Fibroblast of the aortic adventitia (primary cell): ENCODE measurements at regions not wholly inside any gene's neighbourhood (a gene's known extent, or its start where the extent isn't known, plus 50 kb on each side); places are given as distances from the start of the nearest gene placed in this dataset.
A peak's percentile ranks its signal among the peaks of the same experiment; 100 is the strongest.

Experiments
- DNase-seq: peaks from one replicate; pipeline ENCODE4 v3.0.0-alpha.2; 2010; ENCODE audit warnings: low read depth
- H3K4me3 ChIP-seq: 2 replicates; pipeline ENCODE4 v1.5.1; 2011; ENCODE audit warnings: low read depth, mild to moderate bottlenecking, control low read depth, low read length, moderate library complexity
- TF ChIP-seq, protein P1 (sequence below): IDR thresholded peaks from 2 replicates; pipeline ENCODE4 v1.5.1; 2011; ENCODE audit warnings: mild to moderate bottlenecking, low read length, control low read depth, inconsistent platforms; ENCODE audit not compliant: insufficient read depth

- no peak overlapping the region for H3K4me3 ChIP-seq
- TF ChIP-seq, protein P1, sequence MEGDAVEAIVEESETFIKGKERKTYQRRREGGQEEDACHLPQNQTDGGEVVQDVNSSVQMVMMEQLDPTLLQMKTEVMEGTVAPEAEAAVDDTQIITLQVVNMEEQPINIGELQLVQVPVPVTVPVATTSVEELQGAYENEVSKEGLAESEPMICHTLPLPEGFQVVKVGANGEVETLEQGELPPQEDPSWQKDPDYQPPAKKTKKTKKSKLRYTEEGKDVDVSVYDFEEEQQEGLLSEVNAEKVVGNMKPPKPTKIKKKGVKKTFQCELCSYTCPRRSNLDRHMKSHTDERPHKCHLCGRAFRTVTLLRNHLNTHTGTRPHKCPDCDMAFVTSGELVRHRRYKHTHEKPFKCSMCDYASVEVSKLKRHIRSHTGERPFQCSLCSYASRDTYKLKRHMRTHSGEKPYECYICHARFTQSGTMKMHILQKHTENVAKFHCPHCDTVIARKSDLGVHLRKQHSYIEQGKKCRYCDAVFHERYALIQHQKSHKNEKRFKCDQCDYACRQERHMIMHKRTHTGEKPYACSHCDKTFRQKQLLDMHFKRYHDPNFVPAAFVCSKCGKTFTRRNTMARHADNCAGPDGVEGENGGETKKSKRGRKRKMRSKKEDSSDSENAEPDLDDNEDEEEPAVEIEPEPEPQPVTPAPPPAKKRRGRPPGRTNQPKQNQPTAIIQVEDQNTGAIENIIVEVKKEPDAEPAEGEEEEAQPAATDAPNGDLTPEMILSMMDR: no peak
- DNase-seq: no peak
Observed at GRCh38 chr5:2048664-2049063, 165.9 kb upstream of the IRX4 start.

- TF ChIP-seq, protein P1: no peak
- DNase-seq: no peak
- no peak overlapping the region for H3K4me3 ChIP-seq
Observed at GRCh38 chr5:2047341-2047927, 164.7 kb upstream of the IRX4 start.

DNA sequence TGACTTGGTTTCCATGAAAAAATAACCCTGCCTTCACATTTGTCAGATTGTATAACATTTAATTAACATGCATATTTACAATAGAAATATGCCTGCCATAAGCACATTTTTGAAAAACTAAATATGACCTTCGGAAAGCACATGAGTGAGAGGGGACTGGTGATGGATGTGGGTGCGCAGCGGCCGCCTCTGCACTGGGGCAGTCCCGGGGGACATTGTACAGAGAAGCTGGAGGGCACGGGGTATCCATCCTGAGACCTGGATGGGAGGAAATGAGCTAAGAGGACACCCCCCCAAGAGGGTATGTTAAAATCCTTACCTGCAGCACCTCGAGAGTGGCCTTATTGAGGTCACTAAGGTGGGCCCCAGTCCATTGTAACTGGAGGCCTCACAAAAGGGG is 161.3 kb upstream of the IRX4 start:
- no peak for DNase-seq
- TF ChIP-seq, protein P1: no peak
- no peak overlapping the region for H3K4me3 ChIP-seq

DNA sequence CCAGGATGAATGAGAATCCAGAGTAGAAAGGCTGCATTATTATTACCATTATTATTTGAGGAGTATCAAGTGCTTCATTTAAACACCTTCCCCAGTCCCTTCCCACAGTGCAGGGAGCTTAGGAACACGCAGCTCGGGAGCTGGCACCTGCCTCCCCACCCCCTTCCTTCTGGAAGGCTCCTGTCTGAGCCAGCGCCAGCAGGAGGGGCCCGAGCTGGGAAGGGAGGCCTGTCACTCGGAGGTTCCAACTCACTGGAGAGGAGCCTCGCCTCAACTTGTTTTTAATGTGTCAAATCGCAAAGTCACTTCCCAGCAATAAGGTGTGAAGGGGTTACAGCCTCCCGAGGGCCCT is 156.4 kb upstream of the IRX4 start:
- no peak for DNase-seq
- no peak overlapping the region for H3K4me3 ChIP-seq
- TF ChIP-seq, protein P1: no peak

- H3K4me3 ChIP-seq: peak overlapping the region; percentile 31
- TF ChIP-seq, protein P1: peak; percentile 64
- peak; percentile 21 for DNase-seq
Observed at GRCh38 chr5:2038321-2039179, 155.8 kb upstream of the IRX4 start.

GRCh38 chr5:2036885-2037284 is 154.2 kb upstream of the IRX4 start:
- TF ChIP-seq, protein P1: no peak
- H3K4me3 ChIP-seq: no peak overlapping the region
- DNase-seq: no peak
